Umbilical cord (tissue), 1 donor: ENCODE measurements at regions not wholly inside any gene's neighbourhood (a gene's known extent, or its start where the extent isn't known, plus 50 kb on each side); places are given as distances from the start of the nearest gene placed in this dataset.
"Not testable (repeated sequence)": the region's sequence is repeated elsewhere in the genome, so short reads cannot be mapped to it uniquely, and the experiment has no call there.

Source experiments
- DNase-seq: peaks from one replicate; pipeline ENCODE4 v3.0.0-alpha.2; 2015; ENCODE audit warnings: low spot score

- DNase-seq: no peak
These were observed 223.1 kb upstream of the PTPRD start for GRCh38 chr9:10835791-10836463.

- DNase-seq: peak; percentile 4
These were observed 230.3 kb upstream of the PTPRD start for GRCh38 chr9:10843151-10843550.

GRCh38 chr9:10855847-10856246, 243.0 kb upstream of the PTPRD start:
- no peak for DNase-seq

- DNase-seq: peak; percentile 21
These were observed 246.0 kb upstream of the PTPRD start for GRCh38 chr9:10858817-10859216.

GRCh38 chr9:10863476-10863875, 250.7 kb upstream of the PTPRD start:
- no peak for DNase-seq

- no peak for DNase-seq
These were observed 254.4 kb upstream of the PTPRD start for GRCh38 chr9:10867194-10867593.

DNA sequence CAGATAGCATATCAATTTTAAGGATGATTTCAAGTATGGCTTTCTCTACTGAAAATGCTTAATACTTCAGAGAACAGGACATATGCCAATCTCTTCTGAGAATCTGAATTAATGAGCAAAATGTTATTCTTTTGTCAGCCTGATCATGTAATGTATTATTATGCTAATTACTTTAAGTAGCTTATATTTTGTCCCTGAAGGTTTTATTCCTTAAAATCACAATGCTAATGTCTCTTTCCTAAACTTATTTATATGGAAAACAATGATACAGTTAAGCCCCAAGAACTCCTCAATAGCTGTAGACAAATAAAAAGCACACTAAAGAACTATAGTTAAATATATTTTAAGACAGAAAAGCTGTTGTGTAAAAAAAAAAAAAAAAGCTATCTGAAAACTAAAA, 256.9 kb upstream of the PTPRD start:
- no peak for DNase-seq

DNA sequence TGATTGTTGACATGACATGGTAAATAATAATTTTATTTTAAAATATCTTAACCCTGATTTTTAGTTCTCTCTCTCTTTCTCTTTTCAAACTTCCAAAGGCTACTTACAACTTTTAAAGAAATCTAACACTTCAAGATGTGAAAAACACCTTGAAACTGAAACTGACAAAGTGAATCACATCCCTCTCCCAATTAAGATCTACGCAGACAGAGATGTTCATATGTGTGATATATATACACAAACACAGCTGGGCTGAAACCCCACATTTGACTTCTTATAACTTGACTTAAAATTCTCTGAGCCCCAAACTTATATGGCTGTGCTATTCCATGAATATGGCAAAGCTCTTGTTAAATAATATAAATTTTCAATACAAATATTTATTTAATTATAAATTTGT, 261.2 kb upstream of the PTPRD start:
- no peak for DNase-seq

GRCh38 chr9:10875752-10876151, 262.9 kb upstream of the PTPRD start:
- no peak for DNase-seq

DNA sequence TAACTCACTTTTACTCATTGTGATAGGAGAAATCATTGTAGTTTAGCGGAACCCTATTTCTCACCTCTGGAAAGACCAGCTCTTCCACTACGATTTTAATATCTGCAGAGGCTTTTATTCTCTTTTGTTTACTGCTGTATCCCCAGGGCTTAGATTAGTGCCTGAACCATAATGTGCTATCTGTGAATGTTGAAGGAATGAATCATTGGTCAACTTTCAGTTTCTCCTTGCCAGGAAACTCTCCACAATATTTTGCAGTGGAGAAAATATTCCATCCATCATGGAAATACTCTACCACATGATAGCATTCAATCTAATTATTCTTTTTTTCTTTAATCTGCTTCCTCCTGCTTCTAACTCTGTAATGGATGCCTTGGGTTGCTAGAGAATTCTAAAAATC, 263.5 kb upstream of the PTPRD start:
- DNase-seq: no peak

GRCh38 chr9:10890266-10890665, 277.5 kb upstream of the PTPRD start:
- DNase-seq: not testable (repeated sequence)

- no peak for DNase-seq
These were observed 286.7 kb upstream of the PTPRD start for GRCh38 chr9:10899509-10899908.

GRCh38 chr9:10903969-10904368, 291.2 kb upstream of the PTPRD start:
- peak; percentile 7 for DNase-seq

- DNase-seq: no peak
These were observed 298.0 kb upstream of the PTPRD start for GRCh38 chr9:10910779-10911178.

GRCh38 chr9:10911373-10911772, 298.6 kb upstream of the PTPRD start:
- DNase-seq: no peak

- DNase-seq: no peak
These were observed 304.2 kb upstream of the PTPRD start for GRCh38 chr9:10917001-10917400.

- no peak for DNase-seq
These were observed 308.9 kb upstream of the PTPRD start for GRCh38 chr9:10921671-10922070.

DNA sequence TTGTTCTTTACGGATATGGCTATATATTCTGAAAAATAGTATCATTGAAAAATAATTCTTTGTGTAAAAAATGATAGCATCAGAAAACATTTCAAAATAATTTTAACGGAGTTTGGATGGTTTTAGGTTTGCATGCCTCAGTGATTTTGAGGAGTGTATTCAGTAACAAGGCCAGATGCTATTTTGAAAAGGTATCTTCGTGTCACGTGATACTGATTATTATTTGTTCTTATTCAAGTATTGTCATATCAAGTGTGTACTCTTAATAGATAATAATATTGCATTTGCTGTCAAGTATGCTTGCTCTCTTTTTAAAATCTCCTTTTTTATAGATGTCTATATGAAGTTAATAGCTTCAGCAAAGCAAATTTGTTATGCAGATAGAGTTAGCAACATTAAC, 313.1 kb upstream of the PTPRD start:
- no peak for DNase-seq

DNA sequence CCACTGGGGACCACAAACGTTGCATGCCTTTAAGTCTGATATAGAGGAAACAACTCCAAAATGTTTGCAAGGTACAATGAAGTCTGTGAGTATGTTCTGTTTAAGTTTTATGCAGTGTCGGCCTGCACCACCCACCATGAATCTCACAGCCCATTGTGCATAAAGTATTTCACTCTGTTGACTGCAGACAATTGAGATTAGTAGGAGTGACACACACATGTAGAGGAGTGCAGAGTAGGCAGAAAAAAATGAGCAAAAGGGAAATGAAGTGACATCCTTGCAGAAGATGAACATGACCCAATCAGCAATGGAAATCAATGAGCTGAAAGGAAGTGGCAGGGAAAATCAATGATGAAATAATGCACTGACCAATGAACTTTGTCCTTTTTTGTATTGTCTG, 315.6 kb upstream of the PTPRD start:
- no peak for DNase-seq

DNA sequence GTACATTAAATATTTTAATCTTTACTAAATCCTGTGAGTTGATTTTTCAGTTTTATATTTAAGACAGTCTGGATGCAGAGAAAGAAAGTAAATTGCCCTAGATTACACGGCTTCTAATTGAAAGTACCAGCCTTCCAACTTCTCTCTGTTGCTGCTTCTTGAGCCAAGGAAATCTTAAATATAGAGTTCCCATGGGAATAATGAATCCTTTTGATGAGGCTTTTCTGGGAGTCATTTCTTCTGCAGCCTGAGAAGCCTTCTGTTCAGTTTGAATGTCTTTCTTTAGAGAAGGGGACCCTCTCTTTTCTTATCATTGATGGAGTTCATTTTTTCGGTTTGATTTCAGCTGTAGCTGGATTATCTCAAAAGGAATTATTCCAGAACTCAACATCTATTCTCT, 317.3 kb upstream of the PTPRD start:
- DNase-seq: no peak

GRCh38 chr9:10946676-10947410, 334.0 kb upstream of the PTPRD start:
- no peak for DNase-seq

- no peak for DNase-seq
These were observed 345.1 kb upstream of the PTPRD start for GRCh38 chr9:10957878-10958277.

- no peak for DNase-seq
These were observed 349.1 kb upstream of the PTPRD start for GRCh38 chr9:10961883-10962282.

GRCh38 chr9:10983251-10983650, 370.4 kb upstream of the PTPRD start:
- DNase-seq: no peak
